Mesendoderm (in vitro differentiated cells): ENCODE measurements at regions not wholly inside any gene's neighbourhood (a gene's known extent, or its start where the extent isn't known, plus 50 kb on each side); places are given as distances from the start of the nearest gene placed in this dataset.
"Not testable (repeated sequence)": the region's sequence is repeated elsewhere in the genome, so short reads cannot be mapped to it uniquely, and the experiment has no call there.

Source experiments
- DNase-seq: peaks from one replicate; pipeline ENCODE4 v3.0.0; 2013
- H2AK5ac ChIP-seq: 2 replicates; pipeline ENCODE4 v1.6.1; 2013; ENCODE audit warnings: low read length, inconsistent platforms
- H2BK120ac ChIP-seq: 2 replicates; pipeline ENCODE4 v1.6.1; 2013; ENCODE audit warnings: low read depth, mild to moderate bottlenecking, low read length, moderate library complexity, mixed read lengths
- H2BK15ac ChIP-seq: replicated peaks from 2 replicates; pipeline ENCODE4 v1.6.1; 2013; ENCODE audit warnings: low read depth, mild to moderate bottlenecking, moderate library complexity
- H2BK5ac ChIP-seq: 2 replicates; pipeline ENCODE4 v1.6.1; 2013; ENCODE audit warnings: low read length, inconsistent platforms
- H3K18ac ChIP-seq: 2 replicates; pipeline ENCODE4 v1.6.1; 2013; ENCODE audit warnings: mild to moderate bottlenecking, low read length, mixed read lengths
- H3K23ac ChIP-seq: one replicate; pipeline ENCODE4 v1.6.1; 2013; ENCODE audit warnings: low read length
- H3K27ac ChIP-seq: 2 replicates; pipeline ENCODE4 v1.5.1; 2013; ENCODE audit warnings: low read depth, mild to moderate bottlenecking, inconsistent platforms, low read length, moderate library complexity
- H3K27me3 ChIP-seq: 2 replicates; pipeline ENCODE4 v1.6.1; 2013; ENCODE audit warnings: low read length, control low read depth, mild to moderate bottlenecking, inconsistent platforms; ENCODE audit not compliant: insufficient read depth, poor library complexity
- H3K36me3 ChIP-seq: 2 replicates; pipeline ENCODE4 v1.6.1; 2013; ENCODE audit warnings: low read length, inconsistent platforms; ENCODE audit not compliant: control insufficient read depth, insufficient read depth
- H3K4ac ChIP-seq: one replicate; pipeline ENCODE4 v1.6.1; 2013; ENCODE audit warnings: low read depth, mild to moderate bottlenecking, low read length, moderate library complexity
- H3K4me1 ChIP-seq: 2 replicates; pipeline ENCODE4 v1.6.1; 2013; ENCODE audit warnings: low read depth, low read length, inconsistent platforms; ENCODE audit not compliant: control insufficient read depth
- H3K4me2 ChIP-seq: 2 replicates; pipeline ENCODE4 v1.6.1; 2013; ENCODE audit warnings: low read length
- H3K4me3 ChIP-seq: 2 replicates; pipeline ENCODE4 v1.5.1; 2013; ENCODE audit warnings: mild to moderate bottlenecking, low read length
- H3K56ac ChIP-seq: one replicate; pipeline ENCODE4 v1.6.1; 2013; ENCODE audit warnings: low read length
- H3K79me1 ChIP-seq: 2 replicates; pipeline ENCODE4 v1.6.1; 2013; ENCODE audit warnings: low read length, inconsistent platforms
- H3K79me2 ChIP-seq: 2 replicates; pipeline ENCODE4 v1.6.1; 2013; ENCODE audit warnings: mild to moderate bottlenecking, low read length; ENCODE audit not compliant: control insufficient read depth, insufficient read depth
- H3K9ac ChIP-seq: 2 replicates; pipeline ENCODE4 v1.6.1; 2013; ENCODE audit warnings: low read length, inconsistent platforms
- H4K5ac ChIP-seq: one replicate; pipeline ENCODE4 v1.6.1; 2013; ENCODE audit warnings: low read length
- H4K8ac ChIP-seq: one replicate; pipeline ENCODE4 v1.6.1; 2013; ENCODE audit warnings: low read depth, mild to moderate bottlenecking, control low read depth, low read length, moderate library complexity
- WGBS: extraction: QIAGEN DNeasy Blood & Tissue Kit; methylation state at CpG from one replicate; pipeline ENCODE4 v1.1.7; 2013; ENCODE audit warnings: low lambda C conversion rate, missing lambda C conversion rate; ENCODE audit not compliant: insufficient coverage; ENCODE audit errors: extremely low coverage; 5-methylcytosine and 5-hydroxymethylcytosine counted together

- Histone ChIP-seq H3K27ac (no peak overlapping the region), H3K56ac (no peak overlapping the region), H3K4me2 (no peak overlapping the region), H3K79me2 (no peaks in the 10 kb centered on the region), H3K9ac (no peak overlapping the region), H4K8ac (no peak overlapping the region), H2BK120ac (no peak overlapping the region), H3K4me3 (no peak overlapping the region), H3K79me1 (no peaks in the 10 kb centered on the region), H3K27me3 (no peaks in the 10 kb centered on the region), H2BK5ac (no peak overlapping the region), H2BK15ac (no peak overlapping the region), H3K4me1 (peaks cover 2% of the 10 kb centered on the region), H4K5ac (no peak overlapping the region), H3K36me3 (no peaks in the 10 kb centered on the region), H2AK5ac (no peak overlapping the region), H3K23ac (no peak overlapping the region), H3K4ac (no peak overlapping the region), H3K18ac (no peak overlapping the region)
- no CpG with 5 or more reads among the region's 2 CpGs for WGBS
- DNase-seq: no peak
Measured at GRCh38 chr5:126023994-126024441, 399.2 kb upstream of the GRAMD2B start.

GRCh38 chr5:126027149-126027548, 396.1 kb upstream of the GRAMD2B start:
- Histone ChIP-seq H3K4me3 (no peak overlapping the region), H3K27ac (no peak overlapping the region), H2AK5ac (no peak overlapping the region), H3K79me1 (no peaks in the 10 kb centered on the region), H3K23ac (no peak overlapping the region), H3K56ac (no peak overlapping the region), H3K9ac (no peak overlapping the region), H4K5ac (no peak overlapping the region), H3K4me1 (peaks cover 2% of the 10 kb centered on the region), H2BK5ac (no peak overlapping the region), H3K18ac (no peak overlapping the region), H3K79me2 (no peaks in the 10 kb centered on the region), H2BK120ac (no peak overlapping the region), H3K4ac (no peak overlapping the region), H4K8ac (no peak overlapping the region), H3K36me3 (no peaks in the 10 kb centered on the region), H2BK15ac (no peak overlapping the region), H3K27me3 (no peaks in the 10 kb centered on the region), H3K4me2 (no peak overlapping the region)
- DNase-seq: no peak
- WGBS: no CpG with 5 or more reads among the region's 3 CpGs

- no CpG with 5 or more reads among the region's 2 CpGs for WGBS
- no peak overlapping the region for H4K8ac ChIP-seq
- no peak overlapping the region for H2AK5ac ChIP-seq
Measured at GRCh38 chr5:126027652-126028051, 395.6 kb upstream of the GRAMD2B start.

GRCh38 chr5:126028336-126028735, 394.9 kb upstream of the GRAMD2B start:
- no peak for DNase-seq
- Histone ChIP-seq H3K56ac (no peak overlapping the region), H3K27ac (no peak overlapping the region), H3K79me2 (no peaks in the 10 kb centered on the region), H2BK120ac (no peak overlapping the region), H3K23ac (no peak overlapping the region), H3K4me2 (no peak overlapping the region), H4K5ac (no peak overlapping the region), H2AK5ac (no peak overlapping the region), H3K4ac (no peak overlapping the region), H3K36me3 (no peaks in the 10 kb centered on the region), H3K9ac (no peak overlapping the region), H2BK15ac (no peak overlapping the region), H3K4me1 (peaks cover 2% of the 10 kb centered on the region), H4K8ac (no peak overlapping the region), H3K4me3 (no peak overlapping the region), H2BK5ac (no peak overlapping the region), H3K79me1 (no peaks in the 10 kb centered on the region), H3K27me3 (no peaks in the 10 kb centered on the region), H3K18ac (no peak overlapping the region)
- WGBS: no CpG with 5 or more reads among the region's 2 CpGs

More at GRCh38 chr5:126027652-126028051, 395.6 kb upstream of the GRAMD2B start:
- H3K27me3 ChIP-seq: no peaks in the 10 kb centered on the region
- H3K23ac ChIP-seq: no peak overlapping the region
- H2BK5ac ChIP-seq: no peak overlapping the region
- H3K4ac ChIP-seq: no peak overlapping the region
- no peak overlapping the region for H2BK15ac ChIP-seq
- no peak for DNase-seq
- H3K79me2 ChIP-seq: no peaks in the 10 kb centered on the region
- no peaks in the 10 kb centered on the region for H3K79me1 ChIP-seq
- no peak overlapping the region for H3K27ac ChIP-seq
- no peak overlapping the region for H2BK120ac ChIP-seq
- no peak overlapping the region for H3K4me3 ChIP-seq
- H3K4me2 ChIP-seq: no peak overlapping the region
- H4K5ac ChIP-seq: no peak overlapping the region
- no peak overlapping the region for H3K18ac ChIP-seq
- no peak overlapping the region for H3K9ac ChIP-seq
- no peaks in the 10 kb centered on the region for H3K36me3 ChIP-seq
- H3K4me1 ChIP-seq: peaks cover 2% of the 10 kb centered on the region
- no peak overlapping the region for H3K56ac ChIP-seq

GRCh38 chr5:126029282-126029681, 393.9 kb upstream of the GRAMD2B start:
- H3K9ac ChIP-seq, H4K8ac ChIP-seq, H3K4me3 ChIP-seq, H2BK15ac ChIP-seq, H2AK5ac ChIP-seq, H3K27me3 ChIP-seq, H3K4ac ChIP-seq, H2BK5ac ChIP-seq, H3K56ac ChIP-seq, H3K79me2 ChIP-seq, H3K36me3 ChIP-seq, DNase-seq, H3K79me1 ChIP-seq, H3K23ac ChIP-seq, H3K27ac ChIP-seq, H3K4me1 ChIP-seq, H3K18ac ChIP-seq, H3K4me2 ChIP-seq, H2BK120ac ChIP-seq, H4K5ac ChIP-seq: not testable (repeated sequence)
- WGBS: no CpG with 5 or more reads among the region's 1 CpG

- Histone ChIP-seq H3K79me2 (no peaks in the 10 kb centered on the region), H3K4me2 (no peak overlapping the region), H3K27ac (no peak overlapping the region), H4K8ac (no peak overlapping the region), H3K36me3 (no peaks in the 10 kb centered on the region), H2BK120ac (no peak overlapping the region), H3K56ac (no peak overlapping the region), H3K27me3 (no peaks in the 10 kb centered on the region), H3K79me1 (no peaks in the 10 kb centered on the region), H2BK5ac (no peak overlapping the region), H3K4ac (no peak overlapping the region), H4K5ac (no peak overlapping the region), H3K18ac (no peak overlapping the region), H2BK15ac (no peak overlapping the region), H3K9ac (no peak overlapping the region), H2AK5ac (no peak overlapping the region), H3K23ac (no peak overlapping the region), H3K4me1 (no peaks in the 10 kb centered on the region), H3K4me3 (no peak overlapping the region)
- no peak for DNase-seq
- no CpG with 5 or more reads among the region's 3 CpGs for WGBS
Measured at GRCh38 chr5:126030698-126031097, 392.5 kb upstream of the GRAMD2B start.
